ENCODE measurements at regions not wholly inside any gene's neighbourhood (a gene's known extent, or its start where the extent isn't known, plus 50 kb on each side); places are given as distances from the start of the nearest gene placed in this dataset.

- no peak for ATAC-seq
- no peak for TF ChIP-seq PPARA (CRISPR knock-in tag; IDR thresholded peaks at IDR 0.05; ENCODE audit: borderline replicate concordance)
- TF ChIP-seq CSDC2 (CRISPR knock-in tag; IDR thresholded peaks at IDR 0.05) = no peak
- no peak for TF ChIP-seq TCF4 (CRISPR knock-in tag; IDR thresholded peaks at IDR 0.05; ENCODE audit: borderline replicate concordance)
- TF ChIP-seq SNAI2 (CRISPR knock-in tag; IDR thresholded peaks at IDR 0.05) = no peak
- TF ChIP-seq CREB5 (CRISPR knock-in tag; IDR thresholded peaks at IDR 0.05; ENCODE audit: low read depth) = no peak
- no peak for TF ChIP-seq PATZ1 (CRISPR knock-in tag; IDR thresholded peaks at IDR 0.05; ENCODE audit: borderline replicate concordance)
- TF ChIP-seq ZC3H10 (CRISPR knock-in tag; IDR thresholded peaks at IDR 0.05) = no peak
Measured at GRCh38 chr2:147464737-147465357, 380.0 kb upstream of the ACVR2A start.

- no peak for ATAC-seq
- TF ChIP-seq ZNF565 (CRISPR knock-in tag; conservative IDR thresholded peaks at IDR 0.05; ENCODE audit: low read depth) (no peak), OSR1 (CRISPR knock-in tag; IDR thresholded peaks at IDR 0.05) (no peak), ARNTL (CRISPR knock-in tag; IDR thresholded peaks at IDR 0.05; ENCODE audit: borderline replicate concordance, low read depth) (no peak), CSDC2 (CRISPR knock-in tag; IDR thresholded peaks at IDR 0.05) (no peak), ZNF70 (CRISPR knock-in tag; IDR thresholded peaks at IDR 0.05) (no peak), SNAI2 (CRISPR knock-in tag; IDR thresholded peaks at IDR 0.05) (no peak), TCF4 (CRISPR knock-in tag; IDR thresholded peaks at IDR 0.05; ENCODE audit: borderline replicate concordance) (no peak), BACH2 (CRISPR knock-in tag; IDR thresholded peaks at IDR 0.05; ENCODE audit: borderline replicate concordance) (no peak), PPARA (CRISPR knock-in tag; IDR thresholded peaks at IDR 0.05; ENCODE audit: borderline replicate concordance) (no peak), TOX (CRISPR knock-in tag; IDR thresholded peaks at IDR 0.05; ENCODE audit: borderline replicate concordance) (no peak), ZNF8 (CRISPR knock-in tag; IDR thresholded peaks at IDR 0.05) (no peak), ZFP3 (CRISPR knock-in tag; IDR thresholded peaks at IDR 0.05) (no peak), CREB5 (CRISPR knock-in tag; IDR thresholded peaks at IDR 0.05; ENCODE audit: low read depth) (no peak), ESRRG (CRISPR knock-in tag; IDR thresholded peaks at IDR 0.05) (no peak), PATZ1 (CRISPR knock-in tag; IDR thresholded peaks at IDR 0.05; ENCODE audit: borderline replicate concordance) (no peak), RARB (CRISPR knock-in tag; IDR thresholded peaks at IDR 0.05) (no peak), TSHZ2 (CRISPR knock-in tag; IDR thresholded peaks at IDR 0.05) (no peak), ZFP30 (CRISPR knock-in tag; IDR thresholded peaks at IDR 0.05) (no peak), ZC3H10 (CRISPR knock-in tag; IDR thresholded peaks at IDR 0.05) (no peak), ISL1 (CRISPR knock-in tag; IDR thresholded peaks at IDR 0.05) (no peak)
Measured at GRCh38 chr2:147463881-147464520, 380.8 kb upstream of the ACVR2A start.

GRCh38 chr2:147460155-147460554 is 384.7 kb upstream of the ACVR2A start:
- no peak for ATAC-seq
- TF ChIP-seq PPARA (CRISPR knock-in tag; IDR thresholded peaks at IDR 0.05; ENCODE audit: borderline replicate concordance) (no peak), PATZ1 (CRISPR knock-in tag; IDR thresholded peaks at IDR 0.05; ENCODE audit: borderline replicate concordance) (no peak), ISL1 (CRISPR knock-in tag; IDR thresholded peaks at IDR 0.05) (no peak), POU6F1 (CRISPR knock-in tag; IDR thresholded peaks at IDR 0.05; ENCODE audit: borderline replicate concordance, low read depth) (no peak), TOX (CRISPR knock-in tag; IDR thresholded peaks at IDR 0.05; ENCODE audit: borderline replicate concordance) (no peak), ARNTL (CRISPR knock-in tag; IDR thresholded peaks at IDR 0.05; ENCODE audit: borderline replicate concordance, low read depth) (no peak), CSRNP3 (CRISPR knock-in tag; IDR thresholded peaks at IDR 0.05) (no peak)
